SK-N-SH (cell line): ENCODE measurements at regions not wholly inside any gene's neighbourhood (a gene's known extent, or its start where the extent isn't known, plus 50 kb on each side); places are given as distances from the start of the nearest gene placed in this dataset.

Experiments used
- CHD2 ChIP-seq: fragments of 150-350 bp; IDR thresholded peaks from 2 replicates; pipeline ENCODE4 v1.6.1; 2018; ENCODE audit warnings: low read length; ENCODE audit not compliant: partially characterized antibody
- CTCF ChIP-seq: fragments of 200-600 bp; sonication (generic); IDR thresholded peaks from 2 replicates; pipeline ENCODE4 v1.6.1; 2017; ENCODE audit warnings: antibody characterized with exemption, mild to moderate bottlenecking, moderate library complexity
- EP300 ChIP-seq, 2 experiments: IDR thresholded peaks; 2 replicates each; pipeline versions ENCODE4 v1.4.0 to v1.6.1; 2012; ENCODE audit warnings: borderline replicate concordance in 1 of 2, low read depth in 1 of 2, low read length in 1 of 2
- NFIC ChIP-seq: IDR thresholded peaks from 2 replicates; pipeline ENCODE4 v1.4.0; 2012; ENCODE audit warnings: borderline replicate concordance
- NRF1 ChIP-seq: IDR thresholded peaks from 2 replicates; pipeline ENCODE4 v1.6.1; 2012; ENCODE audit warnings: low read depth, mild to moderate bottlenecking, low read length
- POLR2AphosphoS5 ChIP-seq: IDR thresholded peaks from 2 replicates; pipeline ENCODE4 v1.6.1; 2012; ENCODE audit warnings: low read depth, low read length
- RAD21 ChIP-seq: IDR thresholded peaks from 2 replicates; pipeline ENCODE4 v1.6.1; 2012; ENCODE audit warnings: mild to moderate bottlenecking, low read length
- RCOR1 ChIP-seq: fragments of 150-350 bp; IDR thresholded peaks from 2 replicates; pipeline ENCODE4 v1.6.1; 2017; ENCODE audit warnings: antibody characterized with exemption, low read length
- REST ChIP-seq: IDR thresholded peaks from 2 replicates; pipeline ENCODE4 v1.6.1; 2012; ENCODE audit warnings: mild to moderate bottlenecking, low read depth, low read length, moderate library complexity
- SMC3 ChIP-seq: IDR thresholded peaks from 2 replicates; pipeline ENCODE4 v1.6.1; 2012; ENCODE audit warnings: low read depth, low read length, improper control_type of control experiment
- TEAD4 ChIP-seq: IDR thresholded peaks from 2 replicates; pipeline ENCODE4 v1.4.0; 2012; ENCODE audit warnings: mild to moderate bottlenecking, borderline replicate concordance; ENCODE audit not compliant: insufficient read depth

DNA sequence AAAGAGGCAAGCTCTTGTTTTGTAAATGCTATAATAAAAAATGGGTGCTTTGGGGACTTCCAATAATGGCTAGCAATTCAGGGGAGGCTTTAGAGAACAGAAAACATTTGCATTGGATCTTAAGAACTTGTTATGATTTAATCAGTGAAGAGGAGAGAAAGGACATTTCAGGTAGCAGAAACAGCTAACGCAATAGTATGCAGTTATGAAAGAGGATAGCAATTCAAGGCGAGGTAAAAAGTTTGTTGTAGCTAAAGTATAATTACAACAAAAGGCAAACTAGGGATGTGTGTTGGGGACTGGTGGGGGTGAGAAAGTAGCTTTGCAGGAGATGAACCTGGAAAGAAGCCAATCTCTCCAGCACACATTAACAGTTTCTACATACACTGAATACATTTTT lies 558.7 kb upstream of the SEMA6D start:
- TF ChIP-seq CTCF (no peak), RAD21 (no peak), POLR2AphosphoS5 (no peak), CHD2 (no peak), REST (no peak), TEAD4 (no peak), RCOR1 (no peak), NRF1 (no peak), EP300 (IDR thresholded peaks at IDR 0.05; ENCODE audit: borderline replicate concordance in 1 of 2, low read depth in 1 of 2, low read length in 1 of 2) (no peak), NFIC (no peak), SMC3 (no peak)
